ENCODE measurements at regions not wholly inside any gene's neighbourhood (a gene's known extent, or its start where the extent isn't known, plus 50 kb on each side); places are given as distances from the start of the nearest gene placed in this dataset.

GRCh38 chr5:105708442-105708841, 1962.3 kb downstream of the EFNA5 start:
- no peak overlapping the region for H3K27ac ChIP-seq (ENCODE audit: control insufficient read depth, insufficient read depth, low read length)
- H3K4me2 ChIP-seq (ENCODE audit: control insufficient read depth, extremely low read depth, insufficient read depth, low read depth, low read length) = no peak overlapping the region
- no peaks in the 10 kb centered on the region for H3K27me3 ChIP-seq (ENCODE audit: control insufficient read depth, extremely low read depth, insufficient read depth, low read length)
- no peak for TF ChIP-seq EZH2 (IDR thresholded peaks at IDR 0.05; ENCODE audit: low read length)
- TF ChIP-seq CTCF (optimal IDR thresholded peaks at IDR 0.05 in 1 of 3, IDR thresholded peaks at IDR 0.05 in 1 of 3, conservative IDR thresholded peaks at IDR 0.05 in 1 of 3; ENCODE audit: extremely low read depth in 1 of 3, insufficient read depth in 2 of 3, low read length in 3 of 3) = no peak
- H4K20me1 ChIP-seq (ENCODE audit: control insufficient read depth, extremely low read depth, insufficient read depth, low read length) = no peaks in the 10 kb centered on the region
- H3K9me3 ChIP-seq (ENCODE audit: control insufficient read depth, low read depth, low read length) = no peaks in the 10 kb centered on the region
- dilution Hi-C loops (cut with MboI; ENCODE audit: extremely low pct_ligation_motif_present, low sequenced_read_pairs) = no loop called here
- H3K9ac ChIP-seq (ENCODE audit: control insufficient read depth, extremely low read depth, insufficient read depth, low read length) = no peak overlapping the region
- no peaks in the 10 kb centered on the region for H3K79me2 ChIP-seq (ENCODE audit: control insufficient read depth, insufficient read depth, low read length)
- no peak for FAIRE-seq
- no peak for DNase-seq (ENCODE audit: low read depth, low spot score)
- no peak overlapping the region for H2AFZ ChIP-seq (ENCODE audit: control insufficient read depth, low read length)
- H3K36me3 ChIP-seq (ENCODE audit: control insufficient read depth in 2 of 2, extremely low read depth in 1 of 2, insufficient read depth in 2 of 2, low read length in 2 of 2) = no peaks in the 10 kb centered on the region
- H3K4me1 ChIP-seq (ENCODE audit: control insufficient read depth, extremely low read depth, insufficient read depth, low read length) = no peaks in the 10 kb centered on the region
- H3K9me1 ChIP-seq (ENCODE audit: control insufficient read depth, extremely low read depth, insufficient read depth, low read length) = no peaks in the 10 kb centered on the region
- H3K4me3 ChIP-seq (ENCODE audit: control insufficient read depth in 2 of 3, extremely low read depth in 1 of 3, insufficient read depth in 2 of 3, low read depth in 1 of 3, low read length in 3 of 3) = no peak overlapping the region

- Histone ChIP-seq H3K79me2 (ENCODE audit: control insufficient read depth, insufficient read depth, low read length) (no peaks in the 10 kb centered on the region), H4K20me1 (ENCODE audit: control insufficient read depth, extremely low read depth, insufficient read depth, low read length) (no peaks in the 10 kb centered on the region), H3K9me3 (ENCODE audit: control insufficient read depth, low read depth, low read length) (no peaks in the 10 kb centered on the region), H3K27me3 (ENCODE audit: control insufficient read depth, extremely low read depth, insufficient read depth, low read length) (no peaks in the 10 kb centered on the region), H3K4me3 (ENCODE audit: control insufficient read depth in 2 of 3, extremely low read depth in 1 of 3, insufficient read depth in 2 of 3, low read depth in 1 of 3, low read length in 3 of 3) (no peak overlapping the region), H3K36me3 (ENCODE audit: control insufficient read depth in 2 of 2, extremely low read depth in 1 of 2, insufficient read depth in 2 of 2, low read length in 2 of 2) (no peaks in the 10 kb centered on the region), H2AFZ (ENCODE audit: control insufficient read depth, low read length) (no peak overlapping the region), H3K4me2 (ENCODE audit: control insufficient read depth, extremely low read depth, insufficient read depth, low read depth, low read length) (no peak overlapping the region), H3K9me1 (ENCODE audit: control insufficient read depth, extremely low read depth, insufficient read depth, low read length) (no peaks in the 10 kb centered on the region), H3K4me1 (ENCODE audit: control insufficient read depth, extremely low read depth, insufficient read depth, low read length) (no peaks in the 10 kb centered on the region), H3K27ac (ENCODE audit: control insufficient read depth, insufficient read depth, low read length) (no peak overlapping the region), H3K9ac (ENCODE audit: control insufficient read depth, extremely low read depth, insufficient read depth, low read length) (no peak overlapping the region)
- DNase-seq (ENCODE audit: low read depth, low spot score) (no peak), FAIRE-seq (no peak)
- dilution Hi-C loops (cut with MboI; ENCODE audit: extremely low pct_ligation_motif_present, low sequenced_read_pairs) = no loop called here
- TF ChIP-seq CTCF (optimal IDR thresholded peaks at IDR 0.05 in 1 of 3, IDR thresholded peaks at IDR 0.05 in 1 of 3, conservative IDR thresholded peaks at IDR 0.05 in 1 of 3; ENCODE audit: extremely low read depth in 1 of 3, insufficient read depth in 2 of 3, low read length in 3 of 3) (no peak), EZH2 (IDR thresholded peaks at IDR 0.05; ENCODE audit: low read length) (no peak)
These were observed 1968.4 kb downstream of the EFNA5 start for GRCh38 chr5:105702323-105702722.
